Activated CD8-positive, alpha-beta memory T cell treated with anti-CD3 and anti-CD28 coated beads for 4 hours (primary cell): ENCODE measurements at regions not wholly inside any gene's neighbourhood (a gene's known extent, or its start where the extent isn't known, plus 50 kb on each side); places are given as distances from the start of the nearest gene placed in this dataset.
"Not testable (repeated sequence)": the region's sequence is repeated elsewhere in the genome, so short reads cannot be mapped to it uniquely, and the experiment has no call there.

Experiments
- DNase-seq, 2 donors: peaks; one replicate each; pipeline ENCODE4 v3.0.0-alpha.2; 2020; ENCODE audit warnings: low read depth in 2 of 2

GRCh38 chr16:29133681-29134430, 149.0 kb downstream of the LAT start:
- not testable (repeated sequence) for DNase-seq

GRCh38 chr16:29132869-29133268, 148.0 kb downstream of the LAT start:
- not testable (repeated sequence) for DNase-seq

GRCh38 chr16:29132444-29132843, 147.6 kb downstream of the LAT start:
- DNase-seq = not testable (repeated sequence)

GRCh38 chr16:29130901-29131851, 146.3 kb downstream of the LAT start:
- DNase-seq = not testable (repeated sequence)

- not testable (repeated sequence) for DNase-seq
Observed at GRCh38 chr16:29130131-29130711, 145.4 kb downstream of the LAT start.

- DNase-seq = not testable (repeated sequence)
Observed at GRCh38 chr16:29129458-29130038, 144.7 kb downstream of the LAT start.

- not testable (repeated sequence) for DNase-seq
Observed at GRCh38 chr16:29128732-29129457, 144.0 kb downstream of the LAT start.

GRCh38 chr16:29127806-29128420, 143.1 kb downstream of the LAT start:
- DNase-seq = not testable (repeated sequence)

- DNase-seq = no peak
Observed at GRCh38 chr16:29126616-29127015, 141.8 kb downstream of the LAT start.

GRCh38 chr16:29126057-29126494, 141.2 kb downstream of the LAT start:
- no peak for DNase-seq

- DNase-seq = no peak
Observed at GRCh38 chr16:29124828-29125227, 140.0 kb downstream of the LAT start.

- DNase-seq = not testable (repeated sequence)
Observed at GRCh38 chr16:29124162-29124561, 139.3 kb downstream of the LAT start.

- not testable (repeated sequence) for DNase-seq
Observed at GRCh38 chr16:29120680-29121079, 135.8 kb downstream of the LAT start.

- DNase-seq = peak; percentile 24 to 28
Observed at GRCh38 chr16:29118301-29118957, 133.6 kb downstream of the LAT start.

GRCh38 chr16:29117631-29118030, 132.8 kb downstream of the LAT start:
- no peak for DNase-seq

GRCh38 chr16:29116980-29117379, 132.1 kb downstream of the LAT start:
- DNase-seq = no peak

GRCh38 chr16:29116207-29116606, 131.4 kb downstream of the LAT start:
- DNase-seq = not testable (repeated sequence)

GRCh38 chr16:29115802-29116141, 130.9 kb downstream of the LAT start:
- DNase-seq = not testable (repeated sequence)

- not testable (repeated sequence) for DNase-seq
Observed at GRCh38 chr16:29114989-29115801, 130.3 kb downstream of the LAT start.
